Left ventricle myocardium inferior (tissue), 1 donor: ENCODE measurements at regions not wholly inside any gene's neighbourhood (a gene's known extent, or its start where the extent isn't known, plus 50 kb on each side); places are given as distances from the start of the nearest gene placed in this dataset.

Source experiments
- DNase-seq: peaks from one replicate; pipeline ENCODE4 v3.0.0-alpha.2; 2020
- H3K27ac ChIP-seq: fragments of 200-600 bp; replicated peaks from 2 replicates; pipeline ENCODE4 v1.8.0; 2021
- H3K27me3 ChIP-seq: fragments of 200-600 bp; 2 replicates; pipeline ENCODE4 v1.8.0; 2021; ENCODE audit warnings: low read depth
- H3K36me3 ChIP-seq: fragments of 200-600 bp; 2 replicates; pipeline ENCODE4 v1.8.0; 2021
- H3K4me1 ChIP-seq: fragments of 200-600 bp; 2 replicates; pipeline ENCODE4 v1.8.0; 2021
- H3K4me3 ChIP-seq: fragments of 200-600 bp; 2 replicates; pipeline ENCODE4 v1.8.0; 2021; ENCODE audit warnings: mild to moderate bottlenecking, moderate library complexity
- H3K9me3 ChIP-seq: fragments of 200-600 bp; replicated peaks from 2 replicates; pipeline ENCODE4 v1.8.0; 2021
- CTCF ChIP-seq: fragments of 200-600 bp; IDR thresholded peaks from 2 replicates; pipeline ENCODE4 v1.8.0; 2021; ENCODE audit warnings: antibody characterized with exemption, mild to moderate bottlenecking, borderline replicate concordance
- intact Hi-C: fragments of 100-400 bp; cut with micrococcal nuclease; formaldehyde crosslinking; loops from one replicate; pipeline ENCODE4 v1.11.0; 2022
- donor health status: DM: no; HTN: yes; CAD: no; lungs with severe emphysema.

GRCh38 chr10:124338276-124338925, 80.3 kb downstream of the OAT start:
- no peak for TF ChIP-seq CTCF
- no peak for DNase-seq

GRCh38 chr10:124336186-124336585, 82.5 kb downstream of the OAT start:
- TF ChIP-seq CTCF, result no peak
- intact Hi-C loops, result no loop called here
- H3K9me3 ChIP-seq, result peaks cover 25% of the 10 kb centered on the region

More at GRCh38 chr10:124338276-124338925, 80.3 kb downstream of the OAT start:
- Histone ChIP-seq H3K4me1 (peaks cover 4% of the 10 kb centered on the region), H3K27me3 (peaks cover 8% of the 10 kb centered on the region), H3K27ac (no peak overlapping the region), H3K9me3 (peaks cover 10% of the 10 kb centered on the region), H3K36me3 (no peaks in the 10 kb centered on the region), H3K4me3 (no peak overlapping the region)
- intact Hi-C loops, result no loop called here

GRCh38 chr10:124333931-124334330, 84.8 kb downstream of the OAT start:
- no peak overlapping the region for H3K27ac ChIP-seq
- no peaks in the 10 kb centered on the region for H3K4me1 ChIP-seq
- peaks cover 29% of the 10 kb centered on the region for H3K9me3 ChIP-seq
- intact Hi-C loops, result no loop called here
- H3K4me3 ChIP-seq, result no peak overlapping the region
- H3K36me3 ChIP-seq, result no peaks in the 10 kb centered on the region
- TF ChIP-seq CTCF, result no peak
- no peak for DNase-seq
- H3K27me3 ChIP-seq, result no peaks in the 10 kb centered on the region

More at GRCh38 chr10:124336186-124336585, 82.5 kb downstream of the OAT start:
- H3K4me1 ChIP-seq, result peaks cover 4% of the 10 kb centered on the region
- no peak overlapping the region for H3K4me3 ChIP-seq
- peaks cover 8% of the 10 kb centered on the region for H3K27me3 ChIP-seq
- no peak overlapping the region for H3K27ac ChIP-seq
- no peaks in the 10 kb centered on the region for H3K36me3 ChIP-seq
- no peak for DNase-seq

GRCh38 chr10:124332426-124332825, 86.3 kb downstream of the OAT start:
- H3K27ac ChIP-seq, result no peak overlapping the region
- intact Hi-C loops, result no loop called here
- H3K27me3 ChIP-seq, result no peaks in the 10 kb centered on the region
- H3K9me3 ChIP-seq, result peaks cover 29% of the 10 kb centered on the region
- TF ChIP-seq CTCF, result no peak
- no peaks in the 10 kb centered on the region for H3K36me3 ChIP-seq
- no peak for DNase-seq
- no peaks in the 10 kb centered on the region for H3K4me1 ChIP-seq
- H3K4me3 ChIP-seq, result no peak overlapping the region

- no peak for DNase-seq
- intact Hi-C loops, result no loop called here
- Histone ChIP-seq H3K27me3 (peaks cover 5% of the 10 kb centered on the region), H3K36me3 (no peaks in the 10 kb centered on the region), H3K4me1 (no peaks in the 10 kb centered on the region), H3K27ac (no peak overlapping the region), H3K4me3 (no peak overlapping the region), H3K9me3 (peaks cover 19% of the 10 kb centered on the region)
- no peak for TF ChIP-seq CTCF
Observed at GRCh38 chr10:124329941-124330340, 88.8 kb downstream of the OAT start.
